NT2/D1 (cell line): ENCODE measurements at regions not wholly inside any gene's neighbourhood (a gene's known extent, or its start where the extent isn't known, plus 50 kb on each side); places are given as distances from the start of the nearest gene placed in this dataset.

Experiments
- DNase-seq: peaks from one replicate; pipeline ENCODE4 v3.0.0-alpha.2; 2011; ENCODE audit warnings: low read depth, low spot score
- H3K27me3 ChIP-seq: 2 replicates; pipeline ENCODE4 v1.6.0; 2011; ENCODE audit warnings: mild to moderate bottlenecking; ENCODE audit not compliant: insufficient read length, insufficient read depth
- H3K36me3 ChIP-seq: 2 replicates; pipeline ENCODE4 v1.6.1; 2011; ENCODE audit warnings: mild to moderate bottlenecking, low read length, mixed read lengths; ENCODE audit not compliant: insufficient read depth, insufficient read length
- H3K4me1 ChIP-seq: 2 replicates; pipeline ENCODE4 v1.5.1; 2011; ENCODE audit not compliant: insufficient read depth, insufficient read length
- H3K4me3 ChIP-seq: 2 replicates; pipeline ENCODE4 v1.5.1; 2011; ENCODE audit warnings: low read depth; ENCODE audit not compliant: insufficient read length
- H3K9ac ChIP-seq: 2 replicates; pipeline ENCODE4 v1.6.0; 2011; ENCODE audit warnings: low read depth; ENCODE audit not compliant: insufficient read length
- H3K9me3 ChIP-seq: 2 replicates; pipeline ENCODE4 v1.5.1; 2011; ENCODE audit warnings: mild to moderate bottlenecking, low read length; ENCODE audit not compliant: insufficient read depth
- SUZ12 ChIP-seq: IDR thresholded peaks from 2 replicates; pipeline ENCODE4 v1.6.1; 2011; ENCODE audit not compliant: insufficient read length, insufficient read depth; ENCODE audit errors: extremely low read depth
- YY1 ChIP-seq: IDR thresholded peaks from 2 replicates; pipeline ENCODE4 v1.6.1; 2011; ENCODE audit not compliant: insufficient read length, insufficient read depth
- ZNF274 ChIP-seq: IDR thresholded peaks from 2 replicates; pipeline ENCODE4 v1.6.1; 2011; ENCODE audit warnings: mild to moderate bottlenecking, low read depth, low read length

DNA sequence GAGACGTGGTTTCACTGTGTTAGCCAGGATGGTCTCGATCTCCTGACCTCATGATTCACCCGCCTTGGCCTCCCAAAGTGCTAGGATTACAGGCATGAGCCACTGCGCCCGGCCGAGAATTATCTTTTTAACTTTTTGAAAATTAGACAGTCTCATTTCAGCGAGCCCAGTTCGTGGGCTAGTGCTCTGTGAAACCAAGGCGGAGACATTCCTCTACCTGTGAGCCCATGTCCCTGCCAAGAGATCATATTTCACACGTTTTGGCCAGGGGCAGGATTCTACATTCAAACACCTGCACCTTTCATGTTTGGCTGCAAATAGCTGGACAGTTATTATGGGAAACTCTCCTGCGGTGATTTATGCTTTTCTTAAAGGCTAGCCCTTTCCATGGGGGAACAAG, 60.3 kb downstream of the IRAG1 start:
- Histone ChIP-seq H3K4me1 (peaks cover 6% of the 10 kb centered on the region), H3K9ac (no peak overlapping the region), H3K36me3 (no peaks in the 10 kb centered on the region), H3K9me3 (no peaks in the 10 kb centered on the region), H3K27me3 (no peaks in the 10 kb centered on the region), H3K4me3 (no peak overlapping the region)
- no peak for TF ChIP-seq SUZ12
- no peak for TF ChIP-seq ZNF274
- no peak for TF ChIP-seq YY1
- no peak for DNase-seq

DNA sequence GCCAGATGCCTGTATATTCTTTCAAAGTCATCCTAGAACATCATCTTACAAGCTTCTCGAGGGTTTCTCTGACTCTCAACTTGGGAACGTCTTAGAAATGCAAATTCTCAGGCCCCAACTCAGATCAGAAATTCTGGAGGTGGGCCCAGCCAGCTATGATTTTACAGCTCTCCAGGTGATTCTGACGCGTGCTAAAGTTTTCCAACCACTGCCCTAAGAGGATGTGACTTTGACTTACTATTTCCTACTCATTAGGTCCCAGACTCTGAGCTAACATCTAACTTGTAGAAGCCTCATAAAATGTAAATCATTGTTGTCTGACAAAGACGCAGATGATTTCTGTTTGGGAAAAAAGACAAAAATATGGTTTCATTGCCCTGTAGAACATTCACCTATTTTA, 61.1 kb downstream of the IRAG1 start:
- no peaks in the 10 kb centered on the region for H3K27me3 ChIP-seq
- H3K4me3 ChIP-seq = no peak overlapping the region
- no peak for DNase-seq
- no peak overlapping the region for H3K9ac ChIP-seq
- no peaks in the 10 kb centered on the region for H3K36me3 ChIP-seq
- no peak for TF ChIP-seq SUZ12
- no peak for TF ChIP-seq YY1
- no peak for TF ChIP-seq ZNF274
- H3K9me3 ChIP-seq = no peaks in the 10 kb centered on the region
- H3K4me1 ChIP-seq = peaks cover 6% of the 10 kb centered on the region

DNA sequence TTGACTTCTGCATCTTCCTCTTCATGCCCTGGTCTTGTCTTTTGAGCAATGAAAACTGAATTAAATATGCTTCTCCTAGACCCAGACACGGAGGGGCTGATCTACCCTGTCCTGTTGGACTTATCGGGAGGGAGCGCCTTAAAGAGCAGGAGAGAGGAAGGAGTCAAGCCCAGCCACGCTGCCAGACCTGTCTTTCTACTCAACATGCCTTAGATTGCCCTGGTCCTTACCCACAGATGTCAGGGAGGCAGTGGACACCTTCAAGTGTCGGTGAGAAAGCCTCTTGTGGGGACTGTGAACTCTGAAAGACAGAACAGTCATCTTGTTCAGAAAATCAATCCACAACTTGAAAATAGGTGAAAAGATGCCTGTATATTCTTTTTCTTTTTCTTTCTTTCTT, 61.8 kb downstream of the IRAG1 start:
- no peaks in the 10 kb centered on the region for H3K36me3 ChIP-seq
- no peaks in the 10 kb centered on the region for H3K27me3 ChIP-seq
- no peaks in the 10 kb centered on the region for H3K9me3 ChIP-seq
- TF ChIP-seq SUZ12 (no peak), YY1 (no peak), ZNF274 (no peak)
- no peak for DNase-seq
- H3K9ac ChIP-seq = no peak overlapping the region
- no peak overlapping the region for H3K4me3 ChIP-seq
- H3K4me1 ChIP-seq = peaks cover 6% of the 10 kb centered on the region

DNA sequence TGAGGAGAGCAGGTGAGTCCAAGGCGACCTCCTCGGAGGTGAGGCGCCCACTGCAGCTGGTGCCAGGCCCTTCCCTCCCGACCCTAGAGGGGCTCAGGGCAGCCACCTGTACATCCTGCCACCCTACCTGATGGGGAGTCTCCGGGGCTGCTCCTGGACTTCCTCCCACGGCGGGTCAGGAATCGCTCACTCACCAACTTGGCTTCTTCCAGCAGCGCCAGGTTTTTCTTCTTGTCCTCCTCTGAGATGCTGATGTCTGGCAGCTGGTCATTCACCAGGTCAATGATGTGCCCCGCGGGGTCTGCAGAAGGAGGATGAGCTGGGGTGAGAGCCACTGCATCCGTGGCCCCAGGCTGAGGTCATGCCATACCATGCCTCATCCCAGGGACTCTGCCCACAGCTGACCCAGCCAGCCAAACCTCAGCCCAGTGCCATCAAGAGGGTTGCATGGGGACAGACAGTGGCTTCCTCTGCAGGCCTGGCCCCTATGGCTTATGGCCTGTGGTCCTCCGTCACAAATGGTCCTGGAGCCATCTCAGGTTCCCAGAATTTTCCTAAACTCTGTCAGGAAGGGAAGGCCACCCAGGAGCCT, 61.0 kb upstream of the LYVE1 start:
- Histone ChIP-seq H3K9me3 (no peaks in the 10 kb centered on the region), H3K4me3 (no peak overlapping the region), H3K9ac (no peak overlapping the region), H3K27me3 (no peaks in the 10 kb centered on the region), H3K4me1 (peaks cover 6% of the 10 kb centered on the region), H3K36me3 (no peaks in the 10 kb centered on the region)
- TF ChIP-seq ZNF274 (no peak), YY1 (no peak), SUZ12 (no peak)
- DNase-seq = no peak

DNA sequence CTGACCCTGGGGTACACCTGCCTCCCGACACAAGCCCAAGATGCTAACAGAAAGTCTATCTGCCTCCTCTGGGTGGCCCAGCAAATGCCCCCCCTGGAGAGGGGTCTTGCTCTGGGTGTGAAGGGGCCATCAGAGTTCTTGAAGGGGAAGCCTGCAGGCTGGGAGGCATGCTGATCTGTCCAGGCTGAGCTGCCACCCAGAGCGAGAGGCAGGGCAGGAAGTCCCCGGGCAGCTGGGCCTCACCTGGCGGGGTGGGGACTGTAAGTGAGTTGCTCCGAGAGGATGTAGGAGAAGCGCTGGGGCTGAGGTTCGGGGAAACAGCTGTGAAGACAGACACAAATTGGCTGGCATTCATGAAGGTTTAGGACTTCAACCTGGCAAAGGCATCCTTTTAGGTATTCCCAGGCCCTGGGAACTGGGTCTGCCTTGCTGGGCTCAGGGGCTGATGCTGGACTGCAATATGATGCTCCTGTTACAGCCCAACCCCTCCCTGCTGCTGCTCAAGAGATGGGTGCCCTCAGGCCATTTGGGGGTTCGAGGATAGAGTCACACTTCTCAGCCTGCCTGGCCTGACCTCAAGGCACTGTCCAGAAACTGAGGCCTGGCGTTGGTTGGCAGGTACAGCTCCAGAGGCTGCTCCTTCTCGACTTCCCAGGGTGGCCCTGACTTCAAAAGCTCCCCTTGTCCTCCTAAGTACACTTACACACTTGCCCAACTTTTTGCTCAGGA, 60.2 kb upstream of the LYVE1 start:
- DNase-seq = no peak
- TF ChIP-seq SUZ12 (no peak), ZNF274 (no peak), YY1 (no peak)

DNA sequence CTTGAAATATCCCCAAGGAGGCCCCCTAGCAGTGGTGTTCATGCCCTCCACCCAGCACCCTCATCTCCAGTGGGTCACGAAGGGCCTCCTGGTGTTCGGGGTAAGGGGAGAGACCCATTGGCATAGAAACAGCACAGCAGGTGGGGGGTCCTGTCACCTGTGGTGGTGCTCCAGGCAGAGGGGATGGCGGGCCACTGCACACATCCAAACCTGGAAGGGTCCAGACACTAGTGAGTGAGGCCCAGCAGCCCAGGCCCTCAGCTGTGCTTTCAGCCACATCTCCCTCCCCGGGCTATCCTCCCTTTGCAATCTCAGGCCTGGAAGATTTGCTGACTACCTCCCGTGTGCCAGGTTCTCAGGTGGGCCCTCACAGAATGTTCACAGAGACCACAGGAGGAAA, 59.4 kb upstream of the LYVE1 start:
- H3K27me3 ChIP-seq = no peaks in the 10 kb centered on the region
- H3K9ac ChIP-seq = no peak overlapping the region
- H3K9me3 ChIP-seq = no peaks in the 10 kb centered on the region
- TF ChIP-seq ZNF274 (no peak), YY1 (no peak), SUZ12 (no peak)
- no peaks in the 10 kb centered on the region for H3K36me3 ChIP-seq
- peaks cover 9% of the 10 kb centered on the region for H3K4me1 ChIP-seq
- H3K4me3 ChIP-seq = no peak overlapping the region
- no peak for DNase-seq

More for the DNA sequence above, 60.2 kb upstream of the LYVE1 start:
- H3K9ac ChIP-seq = no peak overlapping the region
- no peaks in the 10 kb centered on the region for H3K9me3 ChIP-seq
- H3K27me3 ChIP-seq = no peaks in the 10 kb centered on the region
- H3K4me1 ChIP-seq = peaks cover 6% of the 10 kb centered on the region
- no peak overlapping the region for H3K4me3 ChIP-seq
- no peaks in the 10 kb centered on the region for H3K36me3 ChIP-seq

DNA sequence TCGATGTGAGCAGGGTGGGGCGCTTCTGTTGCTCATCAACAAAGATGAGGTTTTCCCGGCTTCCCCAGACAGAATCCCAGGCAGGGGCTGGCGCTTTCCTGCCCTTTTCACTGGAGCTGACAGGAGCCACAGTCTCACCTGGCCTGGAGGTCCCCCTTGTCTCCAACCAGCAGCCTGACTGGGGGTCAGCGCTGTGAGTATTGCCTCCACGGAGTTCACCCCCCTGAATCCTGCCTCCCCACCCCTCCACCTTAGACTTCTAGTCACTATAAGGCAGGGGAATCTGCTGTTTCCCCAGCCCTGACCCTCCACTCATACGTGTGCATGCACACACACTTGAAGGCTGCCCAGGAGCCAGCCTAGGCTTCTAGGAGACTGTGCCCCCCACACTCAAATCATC, 58.8 kb upstream of the LYVE1 start:
- no peaks in the 10 kb centered on the region for H3K9me3 ChIP-seq
- H3K36me3 ChIP-seq = no peaks in the 10 kb centered on the region
- no peak overlapping the region for H3K4me3 ChIP-seq
- TF ChIP-seq YY1 = no peak
- TF ChIP-seq ZNF274 = no peak
- no peak for TF ChIP-seq SUZ12
- peaks cover 9% of the 10 kb centered on the region for H3K4me1 ChIP-seq
- H3K9ac ChIP-seq = no peak overlapping the region
- DNase-seq = no peak
- no peaks in the 10 kb centered on the region for H3K27me3 ChIP-seq

DNA sequence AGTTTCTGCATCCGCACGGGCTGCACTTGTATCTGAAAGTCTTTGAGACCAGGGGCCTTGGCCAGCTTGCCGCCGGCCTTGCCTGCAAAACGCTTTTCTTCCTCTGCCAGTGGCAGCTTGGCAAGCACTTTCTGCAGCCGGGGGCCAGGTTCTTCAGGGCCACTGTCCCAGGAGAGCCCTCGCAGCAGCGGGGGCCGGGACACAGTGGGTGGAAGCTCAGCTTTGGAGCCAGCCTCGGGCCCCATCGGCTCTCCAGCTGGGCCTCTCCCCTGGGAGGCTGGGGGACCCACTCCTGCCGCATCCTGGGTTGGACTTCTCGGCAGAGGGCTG, 57.5 kb upstream of the LYVE1 start:
- no peak for TF ChIP-seq ZNF274
- no peak for TF ChIP-seq YY1
- no peak for TF ChIP-seq SUZ12
- Histone ChIP-seq H3K4me3 (no peak overlapping the region), H3K9me3 (no peaks in the 10 kb centered on the region), H3K27me3 (no peaks in the 10 kb centered on the region), H3K9ac (no peak overlapping the region), H3K4me1 (peaks cover 9% of the 10 kb centered on the region), H3K36me3 (no peaks in the 10 kb centered on the region)
- no peak for DNase-seq
